Memory B cell (primary cell): ENCODE measurements at regions not wholly inside any gene's neighbourhood (a gene's known extent, or its start where the extent isn't known, plus 50 kb on each side); places are given as distances from the start of the nearest gene placed in this dataset.
"Not testable (repeated sequence)": the region's sequence is repeated elsewhere in the genome, so short reads cannot be mapped to it uniquely, and the experiment has no call there.

Experiments
- ATAC-seq: fragments of 150-1000 bp; cut with Tn5 transposase; 2 replicates; pipeline ENCODE4 v1.10.0; 2021; ENCODE audit warnings: low read depth, mild to moderate bottlenecking, moderate library complexity
- DNase-seq, 2 donors: peaks; one replicate each; pipeline ENCODE4 v3.0.0; 2022; ENCODE audit warnings: low spot score in 2 of 2
- H3K27ac Mint-ChIP-seq: one replicate; pipeline ENCODE4 v1.8.0; 2022; ENCODE audit warnings: mild to moderate bottlenecking, moderate library complexity, mixed read lengths
- H3K27me3 Mint-ChIP-seq: one replicate; pipeline ENCODE4 v1.8.0; 2022; ENCODE audit warnings: mixed read lengths
- H3K36me3 Mint-ChIP-seq: one replicate; pipeline ENCODE4 v1.8.0; 2022; ENCODE audit warnings: mild to moderate bottlenecking, mixed read lengths
- H3K4me1 Mint-ChIP-seq: one replicate; pipeline ENCODE4 v1.8.0; 2022; ENCODE audit warnings: mixed read lengths
- H3K4me3 Mint-ChIP-seq: one replicate; pipeline ENCODE4 v1.8.0; 2022; ENCODE audit warnings: mild to moderate bottlenecking, moderate library complexity, mixed read lengths
- H3K9me3 Mint-ChIP-seq: one replicate; pipeline ENCODE4 v1.8.0; 2022; ENCODE audit warnings: mixed read lengths

DNA sequence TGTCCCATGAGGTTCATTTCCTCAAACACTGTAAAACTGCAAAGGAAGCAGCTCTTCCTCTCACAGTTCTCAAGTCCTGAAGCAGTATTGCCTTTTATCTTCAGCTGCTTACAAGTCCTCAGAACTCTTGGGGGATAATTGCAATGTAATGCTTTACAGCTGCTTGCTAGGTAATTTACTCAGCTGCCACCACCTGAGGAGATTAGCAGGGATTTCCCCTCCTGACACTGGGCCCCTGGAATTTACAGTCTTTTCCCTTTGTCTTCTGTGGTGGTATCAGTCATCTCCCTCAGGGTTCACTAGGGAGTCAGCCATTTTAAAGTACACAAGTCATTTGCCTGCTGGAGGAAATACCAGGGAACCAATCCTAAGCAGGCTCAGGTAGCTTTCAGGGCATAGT lies 754.3 kb upstream of the GRAMD2B start:
- H3K9me3 Mint-ChIP-seq, result no peaks in the 10 kb centered on the region
- DNase-seq, result no peak
- H3K4me1 Mint-ChIP-seq, result no peaks in the 10 kb centered on the region
- no peak overlapping the region for H3K4me3 Mint-ChIP-seq
- no peak overlapping the region for H3K27ac Mint-ChIP-seq
- no peak for ATAC-seq
- H3K36me3 Mint-ChIP-seq, result no peaks in the 10 kb centered on the region
- peaks cover 10% of the 10 kb centered on the region for H3K27me3 Mint-ChIP-seq

DNA sequence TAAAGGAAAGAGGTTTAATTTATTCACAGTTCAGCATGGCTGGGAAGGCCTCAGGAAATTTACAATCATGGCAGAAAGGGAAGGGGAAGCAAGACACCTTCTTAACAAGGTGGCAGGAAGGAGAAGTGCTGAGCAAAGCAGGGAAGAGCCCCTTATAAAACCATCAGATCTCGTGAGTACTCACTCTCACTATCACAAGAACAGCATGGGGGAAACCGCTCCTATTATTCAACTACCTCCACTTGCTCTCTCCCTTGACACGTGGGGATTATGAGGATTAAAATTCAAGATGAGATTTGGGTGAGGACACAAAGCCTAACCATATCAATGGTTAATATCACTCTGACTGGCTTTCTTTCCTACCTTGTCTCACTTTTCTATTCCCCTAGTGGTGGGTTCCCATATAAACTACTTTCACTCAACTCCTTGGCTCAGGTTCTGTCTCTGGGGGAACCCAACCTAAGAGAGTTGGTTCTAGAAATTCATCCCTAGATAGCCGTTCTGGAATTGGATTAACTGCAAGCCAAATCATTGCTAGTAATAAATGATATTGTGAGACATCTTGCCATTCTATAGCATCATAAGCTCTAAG lies 749.8 kb upstream of the GRAMD2B start:
- no peak for ATAC-seq
- Mint-ChIP-seq H3K27me3 (peaks cover 1% of the 10 kb centered on the region), H3K4me3 (no peak overlapping the region), H3K4me1 (no peaks in the 10 kb centered on the region), H3K27ac (no peak overlapping the region), H3K36me3 (no peaks in the 10 kb centered on the region), H3K9me3 (no peaks in the 10 kb centered on the region)
- DNase-seq, result no peak

- H3K4me1 Mint-ChIP-seq, result no peaks in the 10 kb centered on the region
- no peak for DNase-seq
Observed at GRCh38 chr5:125679522-125679921, 743.7 kb upstream of the GRAMD2B start.

DNA sequence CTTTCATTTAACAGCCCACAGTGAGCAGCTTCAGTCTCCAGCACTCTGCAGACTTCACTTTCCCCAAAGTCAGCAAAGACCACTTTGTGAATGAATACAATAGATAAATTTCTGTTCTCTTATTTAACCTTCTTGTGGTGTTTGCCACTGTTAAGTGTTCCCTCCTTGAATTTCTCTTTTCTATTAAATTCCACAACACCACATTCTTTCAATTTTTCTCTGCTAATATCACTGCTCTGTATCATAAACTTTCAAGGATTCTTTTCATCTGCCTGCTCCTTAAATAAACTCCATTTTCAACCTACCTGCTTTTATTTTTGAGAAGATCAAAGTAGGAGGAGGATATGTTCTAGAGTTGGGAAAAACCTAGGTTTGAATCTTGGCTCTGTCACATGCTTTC lies 739.5 kb upstream of the GRAMD2B start:
- Mint-ChIP-seq H3K27me3 (peaks cover 3% of the 10 kb centered on the region), H3K4me1 (no peaks in the 10 kb centered on the region), H3K9me3 (peaks cover 6% of the 10 kb centered on the region), H3K4me3 (no peak overlapping the region), H3K36me3 (no peaks in the 10 kb centered on the region), H3K27ac (no peak overlapping the region)
- no peak for ATAC-seq
- DNase-seq, result no peak

More at GRCh38 chr5:125679522-125679921, 743.7 kb upstream of the GRAMD2B start:
- Mint-ChIP-seq H3K27me3 (peaks cover under 1% of the 10 kb centered on the region), H3K4me3 (no peak overlapping the region), H3K36me3 (no peaks in the 10 kb centered on the region), H3K9me3 (no peaks in the 10 kb centered on the region), H3K27ac (no peak overlapping the region)
- no peak for ATAC-seq

- ATAC-seq, result no peak
- Mint-ChIP-seq H3K4me3 (no peak overlapping the region), H3K27ac (no peak overlapping the region), H3K4me1 (no peaks in the 10 kb centered on the region), H3K36me3 (no peaks in the 10 kb centered on the region), H3K27me3 (peaks cover 7% of the 10 kb centered on the region), H3K9me3 (peaks cover 9% of the 10 kb centered on the region)
- DNase-seq, result no peak
Observed at GRCh38 chr5:125685771-125686170, 737.4 kb upstream of the GRAMD2B start.

DNA sequence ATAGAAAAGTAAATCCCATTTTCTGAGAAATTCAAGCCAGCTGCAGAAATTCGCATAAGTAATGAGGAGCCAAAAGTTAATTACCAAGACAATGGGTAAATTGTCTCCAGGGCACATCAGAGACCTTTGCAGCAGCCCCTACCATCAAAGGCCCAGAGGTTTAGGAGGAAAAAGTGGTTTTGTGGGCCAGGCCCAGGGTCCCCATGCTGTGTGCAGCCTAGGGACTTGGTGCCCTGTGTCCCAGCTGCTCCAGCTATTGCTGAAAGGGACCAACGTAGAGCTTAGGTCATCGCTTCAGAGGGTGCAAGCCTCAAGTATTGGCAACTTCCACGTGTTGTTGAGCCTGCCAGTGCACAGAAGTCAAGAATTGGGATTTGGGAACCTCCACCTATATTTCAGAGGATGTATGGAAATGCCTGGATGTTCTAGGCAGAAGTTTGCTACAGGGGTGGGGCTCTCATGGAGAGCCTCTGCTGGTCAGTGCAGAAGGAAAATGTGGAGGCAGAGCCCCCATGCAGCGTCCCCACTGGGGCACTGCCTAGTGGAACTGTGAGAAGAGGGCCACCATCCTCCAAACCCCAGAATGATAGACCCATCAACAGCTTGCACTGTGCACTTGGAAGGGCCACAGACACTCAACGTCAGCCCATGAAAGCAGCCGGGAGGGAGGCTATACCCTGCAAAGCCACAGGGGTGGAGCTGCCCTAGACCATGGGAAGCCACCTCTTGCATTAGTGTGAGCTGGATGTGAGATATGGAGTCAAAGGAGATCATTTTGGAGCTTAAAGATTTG lies 731.3 kb upstream of the GRAMD2B start:
- not testable (repeated sequence) for H3K36me3 Mint-ChIP-seq, DNase-seq, H3K27ac Mint-ChIP-seq, H3K4me1 Mint-ChIP-seq, H3K9me3 Mint-ChIP-seq, H3K4me3 Mint-ChIP-seq, ATAC-seq, H3K27me3 Mint-ChIP-seq

GRCh38 chr5:125695996-125696655 lies 727.1 kb upstream of the GRAMD2B start:
- H3K27ac Mint-ChIP-seq, result no peak overlapping the region
- no peaks in the 10 kb centered on the region for H3K36me3 Mint-ChIP-seq
- H3K27me3 Mint-ChIP-seq, result peaks cover 4% of the 10 kb centered on the region
- H3K4me3 Mint-ChIP-seq, result no peak overlapping the region
- no peak for ATAC-seq
- no peaks in the 10 kb centered on the region for H3K4me1 Mint-ChIP-seq
- DNase-seq, result no peak
- no peaks in the 10 kb centered on the region for H3K9me3 Mint-ChIP-seq

DNA sequence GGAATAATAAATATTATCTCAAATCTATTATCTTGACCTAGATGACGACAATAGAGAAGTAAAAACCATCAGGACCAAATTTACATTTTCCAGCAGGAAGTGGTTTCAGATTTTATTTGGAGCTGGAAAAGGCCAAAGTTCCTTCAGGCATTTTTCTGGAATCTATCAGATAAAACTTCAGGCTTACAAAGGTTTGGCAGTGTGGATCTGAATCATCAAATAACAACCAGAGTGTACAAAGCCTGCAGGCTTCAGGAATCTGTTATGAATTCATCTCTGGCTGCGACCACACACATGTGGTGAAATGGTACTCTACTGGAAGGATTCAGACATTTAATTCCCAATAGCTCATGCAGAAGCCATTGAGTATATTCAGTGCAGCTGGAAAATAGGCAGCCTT lies 726.4 kb upstream of the GRAMD2B start:
- Mint-ChIP-seq H3K27me3 (peaks cover 4% of the 10 kb centered on the region), H3K4me3 (no peak overlapping the region), H3K27ac (no peak overlapping the region), H3K9me3 (no peaks in the 10 kb centered on the region), H3K4me1 (no peaks in the 10 kb centered on the region), H3K36me3 (no peaks in the 10 kb centered on the region)
- no peak for DNase-seq
- no peak for ATAC-seq

DNA sequence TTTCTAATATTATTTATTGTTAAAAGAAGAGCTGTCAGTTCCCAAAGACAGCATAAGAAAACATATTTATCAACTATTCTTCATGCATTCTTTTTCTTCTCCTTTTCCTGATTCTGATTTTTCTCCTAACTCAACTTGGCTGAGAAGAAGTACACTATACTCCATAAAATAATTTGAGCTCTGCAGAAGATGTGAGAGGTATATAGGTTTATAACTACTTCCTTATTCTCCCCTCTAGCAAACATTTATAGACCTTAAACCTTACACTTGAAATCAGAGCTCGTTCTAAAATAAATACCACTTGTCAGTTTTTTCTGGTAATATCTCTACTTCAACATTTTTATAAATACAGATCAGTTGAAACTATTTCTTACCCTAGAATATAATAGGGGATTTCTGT lies 724.8 kb upstream of the GRAMD2B start:
- ATAC-seq (no peak), DNase-seq (no peak)
- Mint-ChIP-seq H3K36me3 (no peaks in the 10 kb centered on the region), H3K4me1 (no peaks in the 10 kb centered on the region), H3K27me3 (peaks cover 4% of the 10 kb centered on the region), H3K4me3 (no peak overlapping the region), H3K27ac (no peak overlapping the region), H3K9me3 (no peaks in the 10 kb centered on the region)

- Mint-ChIP-seq H3K9me3 (peaks cover 6% of the 10 kb centered on the region), H3K27ac (no peak overlapping the region), H3K4me3 (no peak overlapping the region), H3K36me3 (no peaks in the 10 kb centered on the region), H3K27me3 (peaks cover 4% of the 10 kb centered on the region), H3K4me1 (no peaks in the 10 kb centered on the region)
- DNase-seq (no peak), ATAC-seq (no peak)
Observed at GRCh38 chr5:125699860-125700259, 723.3 kb upstream of the GRAMD2B start.

DNA sequence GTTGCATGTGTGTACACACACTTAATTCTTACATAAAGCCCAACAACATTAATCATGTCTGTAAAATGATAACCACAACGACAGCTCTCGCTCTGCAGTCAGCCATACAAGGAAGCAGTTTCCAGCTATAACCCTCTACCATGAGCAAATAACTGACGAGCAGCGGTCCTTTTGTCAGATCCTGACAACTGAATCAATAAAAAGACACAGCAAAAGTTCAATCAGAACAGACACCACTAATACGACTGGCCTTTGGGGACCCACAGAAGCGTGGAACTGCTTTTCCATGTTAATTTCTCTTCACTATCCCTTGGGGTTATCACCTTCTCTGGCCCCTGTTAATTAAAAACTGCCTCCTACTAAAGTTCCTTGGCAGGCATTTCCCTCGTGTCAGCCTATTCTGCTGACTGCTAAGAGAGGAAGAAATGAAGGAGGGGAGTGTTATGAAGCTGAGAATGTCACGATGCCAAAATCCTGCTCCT lies 722.8 kb upstream of the GRAMD2B start:
- H3K9me3 Mint-ChIP-seq, result peaks cover 9% of the 10 kb centered on the region
- ATAC-seq (no peak), DNase-seq (no peak)
- no peaks in the 10 kb centered on the region for H3K4me1 Mint-ChIP-seq
- H3K4me3 Mint-ChIP-seq, result no peak overlapping the region
- no peak overlapping the region for H3K27ac Mint-ChIP-seq
- H3K36me3 Mint-ChIP-seq, result no peaks in the 10 kb centered on the region
- H3K27me3 Mint-ChIP-seq, result peaks cover 2% of the 10 kb centered on the region

- H3K4me3 Mint-ChIP-seq, result no peak overlapping the region
- H3K27ac Mint-ChIP-seq, result no peak overlapping the region
- no peaks in the 10 kb centered on the region for H3K4me1 Mint-ChIP-seq
- ATAC-seq (no peak), DNase-seq (no peak)
- H3K27me3 Mint-ChIP-seq, result no peaks in the 10 kb centered on the region
- H3K9me3 Mint-ChIP-seq, result peaks cover 9% of the 10 kb centered on the region
- no peaks in the 10 kb centered on the region for H3K36me3 Mint-ChIP-seq
Observed at GRCh38 chr5:125703616-125704015, 719.6 kb upstream of the GRAMD2B start.

GRCh38 chr5:125704888-125705287 lies 718.3 kb upstream of the GRAMD2B start:
- Mint-ChIP-seq H3K27me3 (peaks cover 2% of the 10 kb centered on the region), H3K27ac (no peak overlapping the region), H3K4me1 (no peaks in the 10 kb centered on the region), H3K4me3 (no peak overlapping the region), H3K9me3 (peaks cover 9% of the 10 kb centered on the region), H3K36me3 (no peaks in the 10 kb centered on the region)
- ATAC-seq, result no peak
- no peak for DNase-seq

GRCh38 chr5:125708583-125708982 lies 714.6 kb upstream of the GRAMD2B start:
- ATAC-seq (no peak), DNase-seq (no peak)
- Mint-ChIP-seq H3K4me3 (no peak overlapping the region), H3K9me3 (peaks cover 9% of the 10 kb centered on the region), H3K36me3 (no peaks in the 10 kb centered on the region), H3K27me3 (peaks cover 3% of the 10 kb centered on the region), H3K27ac (no peak overlapping the region), H3K4me1 (no peaks in the 10 kb centered on the region)
